NCI-H510A (cell line): ENCODE measurements at regions not wholly inside any gene's neighbourhood (a gene's known extent, or its start where the extent isn't known, plus 50 kb on each side); places are given as distances from the start of the nearest gene placed in this dataset.

Experiments used
- DNase-seq: peaks from one replicate; lab custom pipeline; 2025; lab: John Stamatoyannopoulos, UW

GRCh38 chr11:112539741-112540140, 279.1 kb upstream of the PLET1 start:
- DNase-seq = no peak

- no peak for DNase-seq
These were observed 279.6 kb upstream of the PLET1 start for GRCh38 chr11:112540261-112540660.

GRCh38 chr11:112541140-112542046, 280.7 kb upstream of the PLET1 start:
- no peak for DNase-seq

- no peak for DNase-seq
These were observed 281.8 kb upstream of the PLET1 start for GRCh38 chr11:112542479-112542878.

GRCh38 chr11:112543390-112543789, 282.7 kb upstream of the PLET1 start:
- no peak for DNase-seq

GRCh38 chr11:112548641-112549040, 288.0 kb upstream of the PLET1 start:
- no peak for DNase-seq

GRCh38 chr11:112553205-112553731, 292.6 kb upstream of the PLET1 start:
- DNase-seq = no peak

- DNase-seq = no peak
These were observed 293.9 kb upstream of the PLET1 start for GRCh38 chr11:112554586-112554985.

- peak; percentile 21 for DNase-seq
These were observed 295.1 kb upstream of the PLET1 start for GRCh38 chr11:112555491-112556364.

GRCh38 chr11:112558691-112559090, 298.0 kb upstream of the PLET1 start:
- DNase-seq = no peak

GRCh38 chr11:112563808-112564207, 303.1 kb upstream of the PLET1 start:
- no peak for DNase-seq

- no peak for DNase-seq
These were observed 303.7 kb upstream of the PLET1 start for GRCh38 chr11:112564228-112564955.

GRCh38 chr11:112565551-112565950, 304.9 kb upstream of the PLET1 start:
- DNase-seq = no peak

- DNase-seq = no peak
These were observed 305.5 kb upstream of the PLET1 start for GRCh38 chr11:112566124-112566523.

GRCh38 chr11:112570333-112570732, 309.7 kb upstream of the PLET1 start:
- DNase-seq = no peak

GRCh38 chr11:112579282-112579681, 318.6 kb upstream of the PLET1 start:
- DNase-seq = no peak

GRCh38 chr11:112580864-112581263, 320.2 kb upstream of the PLET1 start:
- no peak for DNase-seq

GRCh38 chr11:112581747-112582146, 321.1 kb upstream of the PLET1 start:
- DNase-seq = no peak

GRCh38 chr11:112582366-112582765, 321.7 kb upstream of the PLET1 start:
- no peak for DNase-seq

- no peak for DNase-seq
These were observed 322.7 kb upstream of the PLET1 start for GRCh38 chr11:112583261-112583893.

- DNase-seq = no peak
These were observed 324.0 kb upstream of the PLET1 start for GRCh38 chr11:112584672-112585071.
